NCI-H1092 treated with DMSO at 0.1 percent for 48 hours (cell line): ENCODE measurements at regions not wholly inside any gene's neighbourhood (a gene's known extent, or its start where the extent isn't known, plus 50 kb on each side); places are given as distances from the start of the nearest gene placed in this dataset.
A peak's percentile ranks its signal among the peaks of the same experiment; 100 is the strongest.

Experiments used
- DNase-seq: peaks from one replicate; lab custom pipeline; 2025; lab: John Stamatoyannopoulos, UW

DNA sequence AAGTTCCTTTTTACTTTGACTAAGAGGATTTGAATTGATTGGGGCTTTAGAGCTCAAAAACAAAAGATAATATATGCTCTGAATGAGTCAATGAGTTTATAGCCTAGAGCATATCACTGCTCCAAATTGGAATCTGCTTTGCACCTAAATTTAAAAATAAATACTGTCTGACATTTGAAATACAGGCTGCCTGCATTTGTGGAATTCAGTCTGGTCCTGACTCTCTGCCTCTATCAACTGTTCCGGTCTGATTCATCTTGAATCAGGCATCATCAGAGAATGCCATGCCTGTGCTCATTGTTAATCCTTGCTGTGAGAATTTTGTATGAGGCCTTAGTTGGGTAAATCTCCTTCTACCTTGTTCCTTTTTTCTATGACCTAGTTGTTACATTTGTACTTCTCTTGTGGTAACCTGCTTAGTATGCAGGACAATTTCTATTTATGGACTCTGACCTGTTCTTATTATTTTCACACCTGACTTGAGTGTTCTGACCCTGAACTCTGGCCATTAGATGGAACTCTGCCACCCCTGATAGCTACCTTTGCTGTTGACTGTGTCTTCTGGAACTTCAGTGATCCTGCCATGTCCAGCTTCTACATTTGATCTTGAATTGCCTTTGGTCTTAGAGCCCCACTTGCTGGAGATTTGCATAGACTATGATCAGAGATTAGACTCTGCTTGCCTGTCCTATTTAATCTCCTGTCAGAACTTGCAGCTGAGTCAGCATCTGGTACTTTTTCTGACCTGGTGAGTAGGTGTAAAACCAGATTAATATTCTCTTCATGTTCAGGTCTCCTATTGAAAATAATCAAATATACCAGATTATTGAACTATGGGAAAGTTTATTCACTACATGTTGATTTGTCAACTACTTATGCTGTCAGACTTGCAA lies 442.7 kb upstream of the HS3ST5 start:
- no peak for DNase-seq

- no peak for DNase-seq
Observed at GRCh38 chr6:114783783-114784182, 441.0 kb upstream of the HS3ST5 start.

DNA sequence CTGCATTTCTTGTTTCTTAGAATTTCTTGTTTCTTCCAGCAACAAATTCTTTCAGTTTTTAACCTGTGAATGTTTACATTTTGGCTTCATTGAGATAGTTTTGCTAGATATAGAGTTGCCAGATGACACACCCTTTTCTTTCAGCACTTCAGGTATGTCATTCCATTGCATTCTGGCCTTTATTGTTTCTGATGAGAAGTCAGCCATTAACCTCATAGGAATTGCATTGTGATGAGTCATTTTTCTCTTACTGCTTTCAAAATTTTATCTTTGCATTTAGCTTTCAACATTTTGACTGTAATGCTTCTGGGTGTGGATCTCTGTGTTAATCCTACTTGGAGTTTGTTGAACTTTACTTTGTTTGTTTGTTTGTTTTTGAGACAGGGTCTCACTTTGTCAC lies 440.3 kb upstream of the HS3ST5 start:
- no peak for DNase-seq

DNA sequence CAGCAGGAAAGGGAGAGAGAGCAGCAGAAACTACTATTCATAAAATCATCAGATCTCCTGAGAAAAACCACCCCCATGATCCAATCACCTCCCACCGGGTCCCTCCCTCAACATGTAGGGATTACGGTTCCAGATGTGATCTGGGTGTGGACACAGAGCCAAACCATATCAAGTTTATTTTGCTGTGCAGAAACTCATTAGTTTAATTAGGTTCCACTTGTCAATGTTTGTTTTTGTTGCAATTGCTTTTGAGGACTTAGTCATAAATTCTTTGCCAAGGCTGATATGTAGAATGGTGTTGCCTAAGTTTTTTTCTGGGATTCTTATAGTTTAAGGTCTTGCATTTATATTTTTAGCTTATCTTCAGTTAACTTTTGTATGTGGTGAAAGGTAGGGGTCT lies 422.0 kb upstream of the HS3ST5 start:
- no peak for DNase-seq

- DNase-seq: no peak
Observed at GRCh38 chr6:114762145-114762544, 419.3 kb upstream of the HS3ST5 start.

GRCh38 chr6:114747995-114748625 lies 405.3 kb upstream of the HS3ST5 start:
- peak; percentile 12 for DNase-seq

DNA sequence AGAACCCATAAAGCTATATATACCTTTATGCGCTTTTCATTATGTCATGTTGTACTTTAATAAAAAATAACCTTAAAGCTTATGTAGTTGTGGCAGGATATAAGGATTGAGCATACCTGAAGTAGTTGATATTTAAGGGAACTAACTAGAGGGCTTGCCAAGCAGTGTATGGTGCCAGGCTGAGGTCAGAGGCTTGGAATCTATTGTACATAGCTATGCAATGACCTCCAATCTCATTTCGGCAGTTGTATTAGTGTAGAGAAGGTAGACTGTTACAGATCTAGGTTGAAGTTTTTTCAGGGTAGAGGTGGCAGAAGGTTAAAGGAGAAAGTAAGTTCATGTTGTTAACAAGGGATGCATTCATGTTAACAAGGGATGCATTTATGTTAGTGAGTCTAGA lies 397.7 kb upstream of the HS3ST5 start:
- no peak for DNase-seq

GRCh38 chr6:114739656-114740055 lies 396.8 kb upstream of the HS3ST5 start:
- DNase-seq: peak; percentile 31

DNA sequence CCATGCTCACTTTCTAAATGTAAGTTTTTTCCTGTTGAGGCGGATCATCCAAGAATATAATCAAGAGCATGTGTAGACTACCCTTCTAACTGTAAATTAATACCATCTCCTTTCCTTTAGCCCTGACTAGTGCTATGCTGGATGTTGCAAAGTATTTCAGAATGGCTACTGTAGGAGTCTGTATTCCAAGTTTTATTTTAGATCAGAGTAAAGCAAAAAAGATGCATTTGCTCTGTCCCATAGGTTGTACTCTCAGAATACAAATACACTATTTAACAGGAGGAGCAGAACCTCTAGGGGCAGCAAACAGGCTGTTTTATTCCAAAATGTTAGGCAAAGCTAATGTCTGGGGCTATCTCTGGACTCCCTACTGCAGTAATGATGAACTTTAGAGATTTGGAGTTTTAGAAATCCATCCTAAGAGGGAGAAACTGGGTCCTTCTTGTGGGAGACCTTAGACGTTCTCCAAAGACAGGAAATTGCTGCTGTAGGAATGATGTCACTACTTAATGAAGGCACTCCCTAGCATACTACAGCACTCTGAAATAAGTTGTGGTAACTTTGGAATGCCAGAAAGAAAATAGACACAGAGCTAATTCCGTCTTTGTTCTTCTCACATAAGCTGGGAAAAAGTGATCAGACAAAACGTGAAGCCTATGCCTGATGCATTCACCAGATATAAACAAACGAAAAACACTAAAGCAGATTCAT lies 392.4 kb upstream of the HS3ST5 start:
- no peak for DNase-seq

DNA sequence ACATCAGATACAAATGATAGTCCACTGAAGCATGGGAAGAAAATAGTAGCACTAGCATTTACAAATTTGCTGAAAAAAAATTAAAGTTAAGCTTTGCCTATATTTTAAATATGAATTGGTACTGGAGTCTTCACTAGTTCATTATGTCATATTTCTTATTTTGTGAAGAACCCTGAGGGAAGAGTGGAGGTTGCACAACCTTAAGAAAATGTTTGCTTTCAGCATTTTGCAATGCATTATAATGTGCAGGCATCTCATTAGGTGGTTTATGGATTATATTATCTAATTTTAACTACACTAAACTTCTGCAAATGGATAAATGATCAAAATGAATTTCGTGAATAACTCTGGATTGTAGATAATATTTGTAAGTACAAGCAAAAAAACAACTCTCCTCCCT lies 390.8 kb upstream of the HS3ST5 start:
- DNase-seq: no peak

- DNase-seq: no peak
Observed at GRCh38 chr6:114718716-114719270, 376.0 kb upstream of the HS3ST5 start.

DNA sequence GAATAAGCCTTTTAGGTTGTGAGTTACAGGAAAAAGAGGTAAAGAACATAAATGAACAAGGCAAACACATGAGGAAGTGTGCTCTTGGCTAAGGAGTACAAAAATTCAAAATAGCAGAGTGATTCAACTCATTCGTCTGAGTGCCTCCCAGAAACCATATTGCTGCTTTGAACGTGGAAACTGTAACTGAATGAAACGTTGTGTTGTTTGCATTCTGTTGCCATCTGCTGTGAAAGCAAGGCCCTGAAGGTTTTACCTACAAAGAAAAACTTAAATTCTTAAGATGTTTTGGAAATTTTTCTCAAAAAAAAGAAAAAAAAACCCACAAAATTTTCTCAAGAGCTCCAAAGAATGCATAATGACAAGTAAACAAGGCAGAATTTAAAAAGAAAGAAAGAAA lies 375.4 kb upstream of the HS3ST5 start:
- no peak for DNase-seq

GRCh38 chr6:114714836-114715507 lies 372.1 kb upstream of the HS3ST5 start:
- no peak for DNase-seq

DNA sequence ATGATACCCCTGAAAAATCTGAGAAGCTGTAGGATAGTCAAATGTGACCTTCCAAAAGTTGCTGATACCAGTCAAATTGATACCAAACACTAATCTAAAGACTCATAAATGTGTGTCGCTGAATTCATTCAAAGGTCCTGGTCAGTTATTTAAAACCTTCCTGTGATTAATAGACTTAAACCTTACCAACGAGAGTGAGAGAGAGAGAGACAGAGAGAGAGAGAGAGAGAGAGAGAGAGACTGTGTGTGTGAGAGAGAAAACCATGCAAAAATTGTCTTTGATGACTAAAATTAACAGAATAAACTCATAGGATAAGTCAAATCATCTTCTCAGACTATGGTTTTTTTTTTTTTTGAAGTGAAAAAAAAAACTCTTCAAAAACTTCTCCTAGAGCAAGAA lies 370.9 kb upstream of the HS3ST5 start:
- DNase-seq: no peak

GRCh38 chr6:114712129-114712662 lies 369.4 kb upstream of the HS3ST5 start:
- no peak for DNase-seq

DNA sequence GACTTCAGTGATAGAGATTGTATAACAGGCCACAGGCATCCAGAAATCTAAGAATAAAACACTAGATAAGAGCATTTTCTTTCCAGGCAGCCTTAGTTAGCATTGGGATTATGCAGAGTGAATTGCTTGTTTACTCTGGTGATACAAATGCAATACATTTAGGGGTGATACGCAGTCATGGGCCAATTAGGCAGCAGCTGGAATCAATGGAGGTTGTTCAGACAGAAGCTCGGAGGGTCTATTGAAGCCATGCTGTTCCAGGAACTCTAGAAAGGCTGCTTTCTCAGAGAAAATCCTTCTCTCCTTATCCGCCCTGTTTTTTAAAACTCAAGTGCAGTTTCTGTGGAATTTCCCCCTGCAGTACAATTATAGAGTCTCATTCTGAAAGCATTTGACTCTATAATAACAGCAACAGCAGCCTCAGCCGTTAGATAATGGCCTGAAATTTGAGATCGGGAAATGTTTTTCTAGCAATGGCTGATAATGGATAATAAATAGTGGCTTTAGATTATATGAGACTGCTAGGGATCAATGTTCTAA lies 364.3 kb upstream of the HS3ST5 start:
- peak; percentile 79 for DNase-seq

DNA sequence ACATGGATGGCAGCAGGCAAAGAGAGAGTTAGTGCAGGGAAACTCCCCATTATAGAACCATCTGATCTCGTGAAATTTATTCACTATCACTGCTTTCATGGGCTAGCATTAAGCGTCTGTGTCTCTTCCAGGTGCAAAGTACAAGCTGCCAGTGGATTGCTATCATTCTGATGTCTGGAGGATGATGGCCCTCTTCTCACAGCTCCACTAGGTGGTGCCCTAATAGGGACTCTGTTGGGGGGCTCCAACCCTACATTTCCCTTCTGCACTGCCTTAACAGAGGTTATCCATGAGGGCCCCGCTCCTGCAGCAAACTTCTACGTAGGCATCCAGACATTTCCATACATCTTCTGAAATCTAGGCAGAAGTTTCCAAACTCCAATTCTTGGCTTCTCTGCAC lies 347.8 kb upstream of the HS3ST5 start:
- no peak for DNase-seq

GRCh38 chr6:114659513-114659912 lies 316.7 kb upstream of the HS3ST5 start:
- no peak for DNase-seq

GRCh38 chr6:114651611-114652010 lies 308.8 kb upstream of the HS3ST5 start:
- no peak for DNase-seq

DNA sequence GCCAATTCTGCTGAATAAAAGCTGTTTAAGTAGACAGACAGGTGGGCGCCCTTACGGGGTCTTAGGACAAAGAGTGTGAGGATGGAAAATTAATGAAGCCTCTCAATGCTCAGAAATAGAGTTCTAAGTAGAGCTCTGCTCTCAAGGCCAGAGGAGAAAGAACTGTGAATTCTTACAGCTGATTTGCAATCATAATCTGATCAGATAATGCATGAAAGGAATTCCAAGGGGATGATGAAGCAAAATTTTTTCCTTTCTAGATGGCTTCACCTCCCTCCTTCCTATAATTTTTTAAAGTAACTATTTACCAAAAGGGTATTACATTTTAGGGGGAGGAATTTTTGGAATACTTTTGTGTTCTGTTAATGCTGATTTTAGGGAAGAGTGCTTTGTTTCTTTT lies 308.1 kb upstream of the HS3ST5 start:
- DNase-seq: no peak

DNA sequence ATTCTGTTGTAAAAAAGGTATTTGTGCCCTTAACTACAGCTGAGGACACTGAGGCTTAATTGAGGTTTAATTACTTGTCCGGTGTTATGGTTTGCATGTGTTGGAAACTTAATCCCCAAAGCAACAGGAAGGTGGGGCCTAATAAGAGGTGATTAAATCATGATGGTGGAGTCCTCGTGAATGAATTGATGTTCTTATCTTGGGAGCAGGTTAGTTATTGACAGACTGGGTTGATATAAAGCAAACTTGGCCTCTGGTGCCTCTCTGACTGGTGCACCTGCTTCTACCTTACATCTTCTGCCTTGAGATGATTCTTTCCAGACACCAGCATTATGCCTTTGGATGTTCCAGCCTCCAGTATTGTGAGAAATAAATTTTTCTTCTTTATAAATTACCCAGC lies 306.5 kb upstream of the HS3ST5 start:
- no peak for DNase-seq

DNA sequence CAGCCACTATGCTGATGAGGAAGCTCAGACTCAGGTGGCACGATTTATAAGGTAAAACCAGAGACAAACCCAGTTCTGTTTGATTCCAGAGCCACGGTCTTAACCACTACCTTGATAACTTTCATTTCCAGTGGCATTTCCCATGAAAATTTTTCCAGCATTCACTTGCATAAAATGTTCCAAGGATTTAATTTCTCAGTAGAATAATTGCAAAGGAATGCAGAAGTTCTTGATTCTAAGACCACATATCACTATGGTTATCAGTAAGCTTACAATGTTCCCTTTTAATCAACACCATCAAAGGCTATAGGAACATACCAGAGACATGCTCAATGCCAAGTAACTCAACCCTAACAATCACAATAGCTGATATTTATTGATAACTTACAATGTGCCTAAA lies 306.0 kb upstream of the HS3ST5 start:
- DNase-seq: no peak
